Keratinocyte (primary cell): ENCODE measurements at regions not wholly inside any gene's neighbourhood (a gene's known extent, or its start where the extent isn't known, plus 50 kb on each side); places are given as distances from the start of the nearest gene placed in this dataset.

Experiments used
- DNase-seq: peaks from one replicate; pipeline ENCODE4 v3.0.0-alpha.2; 2011; ENCODE audit warnings: low read depth, missing footprints, low spot score
- FAIRE-seq: peaks from 2 replicates; lab custom pipeline; 2011; peaks lifted over from hg19 to GRCh38; lab: Jason Lieb, UNC
- H2AFZ ChIP-seq: 2 replicates; pipeline ENCODE4 v1.6.0; 2012; ENCODE audit warnings: low read length, control low read depth, inconsistent platforms; ENCODE audit not compliant: control insufficient read depth
- H3K27ac ChIP-seq: 2 replicates; pipeline ENCODE4 v1.5.1; 2011; ENCODE audit warnings: low read length; ENCODE audit not compliant: control insufficient read depth, insufficient read depth
- H3K27me3 ChIP-seq: 3 replicates; pipeline ENCODE4 v1.6.0; 2011; ENCODE audit warnings: low read length; ENCODE audit not compliant: control insufficient read depth, insufficient read depth; ENCODE audit errors: extremely low read depth
- H3K36me3 ChIP-seq, 2 experiments: 2 replicates in 1 of 2; 3 replicates in 1 of 2; pipeline ENCODE4 v1.5.1; 2011; ENCODE audit warnings: low read length in 2 of 2, mild to moderate bottlenecking in 1 of 2; ENCODE audit not compliant: control insufficient read depth in 2 of 2, insufficient read depth in 2 of 2; ENCODE audit errors: extremely low read depth in 1 of 2
- H3K4me1 ChIP-seq: 3 replicates; pipeline ENCODE4 v1.5.1; 2011; ENCODE audit warnings: low read length; ENCODE audit not compliant: control insufficient read depth, insufficient read depth; ENCODE audit errors: extremely low read depth
- H3K4me2 ChIP-seq: 3 replicates; pipeline ENCODE4 v1.6.0; 2011; ENCODE audit warnings: low read depth, low read length; ENCODE audit not compliant: control insufficient read depth, insufficient read depth; ENCODE audit errors: extremely low read depth
- H3K4me3 ChIP-seq, 3 experiments: fragments of 200-600 bp in 1 of 3; sonication (generic) in 1 of 3; 2 replicates in 2 of 3; 3 replicates in 1 of 3; pipeline ENCODE4 v1.5.1; 2011 to 2016; ENCODE audit warnings: low read length in 3 of 3, mild to moderate bottlenecking in 3 of 3, control low read depth in 2 of 3, inconsistent platforms in 1 of 3, low read depth in 1 of 3, mixed read lengths in 1 of 3, mixed run types in 1 of 3, moderate library complexity in 1 of 3; ENCODE audit not compliant: control insufficient read depth in 2 of 3, insufficient read depth in 2 of 3; ENCODE audit errors: extremely low read depth in 1 of 3
- H3K79me2 ChIP-seq: 2 replicates; pipeline ENCODE4 v1.6.0; 2012; ENCODE audit warnings: low read length; ENCODE audit not compliant: control insufficient read depth, insufficient read depth
- H3K9ac ChIP-seq: 3 replicates; pipeline ENCODE4 v1.6.0; 2011; ENCODE audit warnings: low read length; ENCODE audit not compliant: control insufficient read depth, insufficient read depth; ENCODE audit errors: extremely low read depth
- H3K9me1 ChIP-seq: 3 replicates; pipeline ENCODE4 v1.6.0; 2011; ENCODE audit warnings: low read length; ENCODE audit not compliant: control insufficient read depth, insufficient read depth; ENCODE audit errors: extremely low read depth
- H3K9me3 ChIP-seq: 2 replicates; pipeline ENCODE4 v1.5.1; 2012; ENCODE audit warnings: low read depth, low read length; ENCODE audit not compliant: control insufficient read depth
- H4K20me1 ChIP-seq: 3 replicates; pipeline ENCODE4 v1.6.0; 2011; ENCODE audit warnings: low read length; ENCODE audit not compliant: control insufficient read depth, insufficient read depth; ENCODE audit errors: extremely low read depth
- EZH2 ChIP-seq: IDR thresholded peaks from one replicate; pipeline ENCODE4 v1.6.1; 2012; ENCODE audit warnings: inconsistent platforms, mild to moderate bottlenecking, low read length, moderate library complexity
- dilution Hi-C: fragments of 300-500 bp; cut with MboI; formaldehyde crosslinking; loops from one replicate; pipeline ENCODE4 v1.7.0; 2020; ENCODE audit warnings: low sequenced_read_pairs; ENCODE audit not compliant: extremely low pct_ligation_motif_present
- TF ChIP-seq, protein P1 (sequence below), 3 experiments: IDR thresholded peaks in 1 of 3; conservative IDR thresholded peaks in 1 of 3; optimal IDR thresholded peaks in 1 of 3; 2 replicates in 2 of 3; 3 replicates in 1 of 3; pipeline versions ENCODE3 to v1.5.1; 2011; ENCODE audit warnings: low read length in 3 of 3, mild to moderate bottlenecking in 3 of 3, moderate library complexity in 2 of 3, control low read depth in 1 of 3, inconsistent platforms in 1 of 3; ENCODE audit not compliant: insufficient read depth in 2 of 3; ENCODE audit errors: extremely low read depth in 1 of 3

DNA sequence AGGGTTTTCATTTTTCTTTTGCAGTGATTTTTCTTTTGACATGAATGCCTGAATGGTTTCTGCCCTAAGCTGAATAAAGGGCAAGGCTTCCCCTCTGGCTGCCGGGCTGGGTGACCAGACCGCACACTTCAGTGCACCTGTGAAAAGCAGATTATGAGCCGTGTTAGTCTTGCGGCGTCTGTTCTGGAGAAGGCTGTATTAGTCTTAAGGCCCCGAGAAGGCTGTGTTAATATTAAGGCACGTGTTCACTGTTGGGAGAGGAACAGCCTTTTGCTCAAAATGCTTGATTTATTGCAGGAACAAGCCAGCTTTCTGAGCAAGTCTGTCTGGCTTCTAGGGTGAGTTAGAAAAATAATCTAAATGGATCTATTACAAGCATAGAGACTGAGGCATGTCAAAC, 54.7 kb upstream of the DNAH14 start:
- H2AFZ ChIP-seq = no peak overlapping the region
- no peak overlapping the region for H3K9ac ChIP-seq
- H4K20me1 ChIP-seq = no peaks in the 10 kb centered on the region
- H3K4me2 ChIP-seq = no peak overlapping the region
- no peaks in the 10 kb centered on the region for H3K27me3 ChIP-seq
- DNase-seq = no peak
- dilution Hi-C loops = no loop called here
- no peak for FAIRE-seq
- no peaks in the 10 kb centered on the region for H3K79me2 ChIP-seq
- H3K27ac ChIP-seq = no peak overlapping the region
- no peak for TF ChIP-seq EZH2
- no peaks in the 10 kb centered on the region for H3K36me3 ChIP-seq
- H3K9me3 ChIP-seq = no peaks in the 10 kb centered on the region
- no peak overlapping the region for H3K4me3 ChIP-seq
- no peaks in the 10 kb centered on the region for H3K4me1 ChIP-seq
- no peaks in the 10 kb centered on the region for H3K9me1 ChIP-seq

DNA sequence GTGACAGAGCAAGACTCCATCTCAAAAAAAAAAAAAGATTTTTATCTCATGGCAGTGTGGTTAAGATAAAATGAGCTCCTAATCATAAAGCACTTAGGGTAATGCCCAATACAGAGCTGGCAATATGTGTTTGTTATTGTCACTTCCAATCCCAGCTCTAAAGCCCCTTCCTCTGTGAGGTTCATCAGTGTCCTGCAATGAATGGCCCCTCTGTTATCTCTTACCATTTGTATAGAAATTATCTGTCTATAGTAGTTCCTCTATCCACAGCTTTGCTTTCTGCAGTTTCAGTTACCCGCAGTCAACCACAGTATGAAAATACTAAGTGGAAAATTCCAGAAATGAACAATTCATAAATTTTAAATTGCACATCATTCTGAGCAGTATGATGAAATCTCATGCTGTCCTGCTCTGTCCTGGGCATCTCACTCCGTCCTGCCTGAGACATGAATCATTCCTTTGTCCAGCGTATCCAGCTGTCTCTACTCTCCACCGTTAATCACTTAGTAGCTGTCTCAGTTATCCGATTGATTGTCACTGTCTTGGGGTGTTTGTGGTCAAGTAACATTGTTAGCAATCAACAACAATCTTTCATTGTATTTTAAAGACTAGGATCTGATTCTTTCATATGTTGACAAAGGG, 50.2 kb upstream of the DNAH14 start:
- H3K4me3 ChIP-seq = no peak overlapping the region
- H3K9ac ChIP-seq = no peak overlapping the region
- H3K27ac ChIP-seq = no peak overlapping the region
- H3K79me2 ChIP-seq = no peaks in the 10 kb centered on the region
- no peak overlapping the region for H3K4me2 ChIP-seq
- no peaks in the 10 kb centered on the region for H3K36me3 ChIP-seq
- H3K27me3 ChIP-seq = no peaks in the 10 kb centered on the region
- TF ChIP-seq, protein P1, sequence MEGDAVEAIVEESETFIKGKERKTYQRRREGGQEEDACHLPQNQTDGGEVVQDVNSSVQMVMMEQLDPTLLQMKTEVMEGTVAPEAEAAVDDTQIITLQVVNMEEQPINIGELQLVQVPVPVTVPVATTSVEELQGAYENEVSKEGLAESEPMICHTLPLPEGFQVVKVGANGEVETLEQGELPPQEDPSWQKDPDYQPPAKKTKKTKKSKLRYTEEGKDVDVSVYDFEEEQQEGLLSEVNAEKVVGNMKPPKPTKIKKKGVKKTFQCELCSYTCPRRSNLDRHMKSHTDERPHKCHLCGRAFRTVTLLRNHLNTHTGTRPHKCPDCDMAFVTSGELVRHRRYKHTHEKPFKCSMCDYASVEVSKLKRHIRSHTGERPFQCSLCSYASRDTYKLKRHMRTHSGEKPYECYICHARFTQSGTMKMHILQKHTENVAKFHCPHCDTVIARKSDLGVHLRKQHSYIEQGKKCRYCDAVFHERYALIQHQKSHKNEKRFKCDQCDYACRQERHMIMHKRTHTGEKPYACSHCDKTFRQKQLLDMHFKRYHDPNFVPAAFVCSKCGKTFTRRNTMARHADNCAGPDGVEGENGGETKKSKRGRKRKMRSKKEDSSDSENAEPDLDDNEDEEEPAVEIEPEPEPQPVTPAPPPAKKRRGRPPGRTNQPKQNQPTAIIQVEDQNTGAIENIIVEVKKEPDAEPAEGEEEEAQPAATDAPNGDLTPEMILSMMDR (optimal IDR thresholded peaks at IDR 0.05 in 1 of 3, IDR thresholded peaks at IDR 0.05 in 1 of 3, conservative IDR thresholded peaks at IDR 0.05 in 1 of 3; ENCODE audit: extremely low read depth in 1 of 3, insufficient read depth in 2 of 3, low read length in 3 of 3) = no peak
- TF ChIP-seq EZH2 = no peak
- dilution Hi-C loops = no loop called here
- DNase-seq (no peak), FAIRE-seq (no peak)
- H4K20me1 ChIP-seq = no peaks in the 10 kb centered on the region
- no peaks in the 10 kb centered on the region for H3K9me3 ChIP-seq
- no peak overlapping the region for H2AFZ ChIP-seq
- H3K9me1 ChIP-seq = no peaks in the 10 kb centered on the region
- H3K4me1 ChIP-seq = no peaks in the 10 kb centered on the region
